ENCODE measurements at regions not wholly inside any gene's neighbourhood (a gene's known extent, or its start where the extent isn't known, plus 50 kb on each side); places are given as distances from the start of the nearest gene placed in this dataset.
"Not testable (repeated sequence)": the region's sequence is repeated elsewhere in the genome, so short reads cannot be mapped to it uniquely, and the experiment has no call there.

GRCh38 chr5:96198356-96199058 lies 234.5 kb downstream of the PCSK1 start:
- DNase-seq, result no peak

GRCh38 chr5:96197767-96198166 lies 235.3 kb downstream of the PCSK1 start:
- DNase-seq, result not testable (repeated sequence)

GRCh38 chr5:96197347-96197746 lies 235.7 kb upstream of the ELL2 start:
- DNase-seq, result no peak

- DNase-seq, result no peak
These were observed 235.2 kb upstream of the ELL2 start for GRCh38 chr5:96196890-96197289.

- DNase-seq, result no peak
These were observed 234.8 kb upstream of the ELL2 start for GRCh38 chr5:96196407-96196806.

- no peak for DNase-seq
These were observed 233.5 kb upstream of the ELL2 start for GRCh38 chr5:96195123-96195522.

GRCh38 chr5:96194593-96194992 lies 232.9 kb upstream of the ELL2 start:
- DNase-seq, result no peak

- DNase-seq, result no peak
These were observed 232.3 kb upstream of the ELL2 start for GRCh38 chr5:96193946-96194345.

- DNase-seq, result no peak
These were observed 228.3 kb upstream of the ELL2 start for GRCh38 chr5:96189987-96190386.

- no peak for DNase-seq
These were observed 227.6 kb upstream of the ELL2 start for GRCh38 chr5:96189028-96189826.

GRCh38 chr5:96187309-96188027 lies 225.8 kb upstream of the ELL2 start:
- no peak for DNase-seq

- not testable (repeated sequence) for DNase-seq
These were observed 222.9 kb upstream of the ELL2 start for GRCh38 chr5:96184510-96184909.

- no peak for DNase-seq
These were observed 219.2 kb upstream of the ELL2 start for GRCh38 chr5:96180684-96181435.

- DNase-seq, result no peak
These were observed 215.7 kb upstream of the ELL2 start for GRCh38 chr5:96177303-96177869.

GRCh38 chr5:96176022-96176421 lies 214.4 kb upstream of the ELL2 start:
- DNase-seq, result no peak

GRCh38 chr5:96175090-96175489 lies 213.4 kb upstream of the ELL2 start:
- DNase-seq, result no peak

- DNase-seq, result no peak
These were observed 211.7 kb upstream of the ELL2 start for GRCh38 chr5:96173366-96173765.

- no peak for DNase-seq
These were observed 210.8 kb upstream of the ELL2 start for GRCh38 chr5:96172436-96172835.

- DNase-seq, result not testable (repeated sequence)
These were observed 210.3 kb upstream of the ELL2 start for GRCh38 chr5:96171973-96172372.

GRCh38 chr5:96170481-96171125 lies 209.0 kb upstream of the ELL2 start:
- DNase-seq, result not testable (repeated sequence)

- DNase-seq, result not testable (repeated sequence)
These were observed 207.2 kb upstream of the ELL2 start for GRCh38 chr5:96168833-96169232.

- no peak for DNase-seq
These were observed 197.4 kb upstream of the ELL2 start for GRCh38 chr5:96159043-96159442.
